NCI-H82 (cell line): ENCODE measurements at regions not wholly inside any gene's neighbourhood (a gene's known extent, or its start where the extent isn't known, plus 50 kb on each side); places are given as distances from the start of the nearest gene placed in this dataset.

ENCODE experiments used
- DNase-seq: peaks from one replicate; lab custom pipeline; 2025; lab: John Stamatoyannopoulos, UW

DNA sequence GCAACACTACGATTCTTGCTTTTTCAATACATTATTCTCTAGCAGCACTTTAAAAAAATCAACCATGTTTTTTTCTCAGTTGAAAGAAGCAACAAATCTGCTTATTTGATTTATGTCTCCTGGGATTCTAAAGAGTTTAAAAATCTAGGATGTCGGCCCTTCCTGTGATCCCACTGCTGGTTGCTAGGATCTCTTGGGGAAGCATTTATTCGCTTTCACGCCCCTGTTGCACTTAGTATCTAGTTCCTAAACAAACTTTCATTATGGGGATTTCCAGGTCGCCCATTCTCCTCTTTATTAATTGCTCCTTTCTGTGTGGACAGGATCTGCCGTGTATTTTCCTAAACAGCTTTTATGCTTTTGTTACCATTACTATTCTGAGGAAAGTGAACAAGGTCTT, 313.5 kb downstream of the AGTPBP1 start:
- peak; percentile 20 for DNase-seq

DNA sequence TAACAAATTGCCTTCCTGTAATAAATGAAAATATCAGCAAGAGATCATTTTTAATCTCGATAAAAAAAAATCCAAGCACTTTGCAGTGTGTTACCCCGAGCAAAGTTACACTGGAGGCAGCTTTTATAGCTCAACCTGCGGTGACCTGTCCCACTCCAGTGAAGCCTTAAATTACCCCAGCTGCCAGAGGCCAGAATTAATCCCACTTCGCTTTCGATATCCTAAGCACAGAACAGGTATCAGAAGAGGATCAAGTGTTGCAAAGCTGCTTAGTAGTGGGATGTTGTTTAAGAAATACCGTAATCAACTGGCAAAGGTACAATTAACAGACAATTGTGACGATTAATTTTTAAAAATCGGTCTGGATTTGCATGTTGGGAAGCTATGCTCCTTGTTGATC, 314.0 kb downstream of the AGTPBP1 start:
- DNase-seq: peak; percentile 89

- DNase-seq: peak; percentile 81
These were observed 316.6 kb downstream of the AGTPBP1 start for GRCh38 chr9:85425153-85425611.

- DNase-seq: no peak
These were observed 318.3 kb downstream of the AGTPBP1 start for GRCh38 chr9:85423422-85423821.

GRCh38 chr9:85421641-85422040, 320.1 kb downstream of the AGTPBP1 start:
- DNase-seq: no peak

GRCh38 chr9:85420750-85421149, 321.0 kb downstream of the AGTPBP1 start:
- no peak for DNase-seq

GRCh38 chr9:85417674-85418073, 324.1 kb downstream of the AGTPBP1 start:
- DNase-seq: no peak

- no peak for DNase-seq
These were observed 325.0 kb downstream of the AGTPBP1 start for GRCh38 chr9:85416715-85417114.

GRCh38 chr9:85414390-85414789, 327.4 kb downstream of the AGTPBP1 start:
- DNase-seq: no peak

GRCh38 chr9:85408494-85408893, 333.3 kb downstream of the AGTPBP1 start:
- no peak for DNase-seq

DNA sequence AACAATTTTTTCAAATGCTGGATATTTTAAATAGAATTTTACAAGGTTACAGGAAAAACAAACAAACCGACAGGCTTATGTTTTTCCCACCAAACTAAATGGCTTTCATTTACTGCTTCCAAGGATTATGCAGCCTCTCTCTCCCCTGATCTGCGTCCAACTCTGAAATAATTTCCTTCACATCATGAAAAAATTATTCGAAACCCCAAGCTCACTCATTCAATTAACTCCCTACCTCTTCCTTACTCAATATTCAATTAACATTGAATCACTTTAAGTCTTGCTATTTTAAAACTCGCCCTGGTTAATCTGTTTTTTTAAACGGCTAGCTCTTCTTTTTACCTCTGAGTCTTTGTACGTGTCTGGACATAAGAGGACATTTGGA, 336.2 kb downstream of the AGTPBP1 start:
- no peak for DNase-seq

DNA sequence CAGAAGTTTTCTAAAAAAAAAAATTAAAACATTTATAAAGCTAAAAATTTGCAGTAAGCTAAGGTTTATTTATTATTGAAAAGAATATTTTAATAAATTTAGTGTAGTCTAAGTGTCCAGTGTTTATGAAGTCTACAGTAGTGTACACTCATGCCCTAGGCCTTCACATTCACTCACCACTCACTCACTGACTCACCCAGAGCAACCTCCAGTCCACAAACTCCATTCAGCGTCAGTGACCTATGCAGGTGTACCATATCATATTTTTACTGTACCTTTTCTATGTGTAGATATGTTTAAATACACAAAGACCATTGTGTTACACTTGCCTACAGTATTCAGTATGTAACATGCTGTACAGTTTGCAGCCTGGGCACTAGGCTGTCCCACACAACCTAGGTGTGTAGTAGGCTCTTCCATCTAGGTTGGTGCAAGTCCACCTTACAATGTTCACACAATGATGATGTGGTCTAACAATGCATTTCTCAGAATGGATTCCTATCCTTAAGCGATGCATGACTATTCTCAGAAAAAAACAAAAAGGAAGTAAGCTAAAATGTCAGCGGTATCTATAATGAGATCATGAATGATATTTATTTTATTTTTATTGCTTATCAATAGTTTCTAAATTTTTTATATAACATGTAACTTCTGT, 336.7 kb downstream of the AGTPBP1 start:
- DNase-seq: no peak

- no peak for DNase-seq
These were observed 339.2 kb downstream of the AGTPBP1 start for GRCh38 chr9:85402551-85402950.

- no peak for DNase-seq
These were observed 339.8 kb downstream of the AGTPBP1 start for GRCh38 chr9:85401998-85402397.

- DNase-seq: no peak
These were observed 344.7 kb downstream of the AGTPBP1 start for GRCh38 chr9:85397005-85397404.

GRCh38 chr9:85392260-85392659, 349.5 kb downstream of the AGTPBP1 start:
- no peak for DNase-seq

DNA sequence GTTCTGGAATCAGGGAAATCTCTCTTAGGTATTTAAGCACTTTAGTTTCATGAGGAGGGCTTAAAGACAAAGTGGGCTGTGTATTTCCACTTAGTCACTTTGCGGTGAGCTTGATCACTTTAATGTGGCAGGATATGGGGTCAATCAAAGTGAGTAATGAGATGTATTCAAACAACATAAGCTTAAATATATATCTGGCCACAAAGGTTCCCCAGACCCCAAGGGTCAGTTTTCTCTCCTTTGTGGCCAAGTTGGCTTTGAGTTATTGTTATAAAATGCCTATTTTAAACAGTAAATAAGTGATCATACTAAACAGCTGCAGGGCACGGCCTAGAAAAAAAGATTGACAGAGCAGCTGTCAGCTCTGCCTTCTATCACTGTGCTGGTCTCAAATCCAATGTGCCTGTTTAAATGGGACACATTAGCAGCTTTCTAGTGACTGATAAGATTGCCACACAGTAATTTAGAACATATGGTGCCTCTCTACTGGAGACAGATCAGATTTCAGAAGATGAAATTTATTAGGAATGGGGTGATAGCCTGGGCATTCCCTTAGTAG, 363.9 kb downstream of the AGTPBP1 start:
- DNase-seq: peak; percentile 94

DNA sequence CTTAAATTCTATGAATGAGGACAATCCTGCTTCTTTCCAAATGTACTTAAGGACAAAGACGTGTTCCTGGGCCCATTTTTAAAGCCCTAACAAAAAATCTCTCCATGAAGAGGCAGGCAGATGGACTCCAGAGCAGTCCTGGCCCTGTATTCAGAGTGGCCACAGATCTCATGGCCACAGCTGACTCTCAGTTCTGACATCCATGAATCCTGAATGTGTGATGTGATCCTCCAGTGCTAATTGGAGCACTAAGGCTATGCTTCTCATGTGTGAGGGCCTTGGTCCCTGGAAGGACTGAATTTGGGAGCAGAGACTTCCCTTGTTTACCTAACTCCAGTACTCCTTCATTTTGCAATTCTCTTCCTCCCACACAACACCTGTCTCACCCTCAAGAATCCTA, 373.0 kb downstream of the AGTPBP1 start:
- DNase-seq: no peak

DNA sequence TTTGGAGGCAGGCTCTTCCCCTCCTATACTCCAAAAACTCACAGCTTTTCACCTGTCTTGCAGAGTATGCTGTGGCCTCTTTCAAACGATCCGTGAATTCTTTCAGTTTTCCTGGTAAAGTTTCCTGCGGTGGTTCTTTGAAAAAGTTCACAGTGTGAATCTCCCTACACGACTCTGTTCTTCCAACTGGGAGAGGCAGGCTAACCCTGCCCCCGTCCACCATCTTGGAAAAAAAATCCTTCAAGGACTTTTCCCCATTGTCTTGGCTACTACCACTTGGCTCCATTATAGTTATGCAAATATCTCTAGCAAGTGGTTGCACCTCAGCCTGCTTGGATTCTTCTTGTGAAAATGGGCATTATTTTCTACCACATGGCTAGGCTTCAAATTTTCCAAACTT, 382.6 kb downstream of the AGTPBP1 start:
- no peak for DNase-seq

GRCh38 chr9:85349046-85349445, 392.7 kb downstream of the AGTPBP1 start:
- DNase-seq: no peak

- no peak for DNase-seq
These were observed 394.2 kb downstream of the AGTPBP1 start for GRCh38 chr9:85347541-85347940.

DNA sequence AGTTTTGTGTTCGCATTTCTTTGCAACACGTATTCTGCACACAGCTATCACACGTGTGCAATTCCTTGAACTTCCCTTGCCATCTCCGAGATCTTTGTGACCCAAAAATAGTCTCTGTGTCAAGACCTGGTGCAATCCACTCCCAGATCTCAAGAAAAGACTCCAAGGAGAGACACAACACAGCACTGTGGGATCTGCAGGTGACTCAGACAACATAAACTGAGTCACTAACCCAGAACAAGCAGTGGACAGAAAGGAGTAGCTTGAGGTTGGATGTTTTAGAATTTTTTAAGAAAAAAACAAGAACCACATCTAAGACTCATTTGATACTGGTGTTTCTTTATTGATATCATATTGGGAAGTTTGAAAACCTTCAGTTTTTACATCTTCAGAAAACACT, 396.9 kb downstream of the AGTPBP1 start:
- DNase-seq: no peak

- no peak for DNase-seq
These were observed 402.4 kb downstream of the AGTPBP1 start for GRCh38 chr9:85339338-85339737.

DNA sequence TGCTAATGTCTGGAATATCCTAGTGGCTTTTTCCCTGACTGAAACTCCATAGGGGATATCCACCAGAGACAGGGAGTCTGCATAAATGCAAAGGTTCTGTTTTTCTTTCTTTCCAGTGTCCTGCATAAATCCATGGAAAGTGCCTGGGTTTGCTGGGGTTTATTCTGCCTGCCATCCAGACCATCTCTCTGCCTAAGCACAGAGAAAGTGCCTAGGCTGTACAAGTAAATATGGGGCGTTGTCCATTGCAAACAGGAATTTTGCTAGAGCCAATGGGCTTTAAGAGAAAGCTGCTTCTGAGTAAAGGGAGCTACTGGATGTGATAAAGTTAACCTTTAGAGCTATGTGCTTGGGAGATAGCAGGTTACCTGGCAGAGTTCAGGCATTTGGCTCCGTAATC, 407.5 kb downstream of the AGTPBP1 start:
- no peak for DNase-seq
